CD4-positive, alpha-beta T cell (primary cell): ENCODE measurements at regions not wholly inside any gene's neighbourhood (a gene's known extent, or its start where the extent isn't known, plus 50 kb on each side); places are given as distances from the start of the nearest gene placed in this dataset.

ENCODE experiments used
- ATAC-seq: fragments of 200-7000 bp; cut with Tn5 transposase; one replicate; pipeline ENCODE4 v1.10.0; 2022; ENCODE audit warnings: mild to moderate bottlenecking; ENCODE audit not compliant: poor library complexity
- CTCF ChIA-PET: fragments of 350-600 bp; sonication (Branson Sonifier 250); formaldehyde crosslinking; loops from one replicate; lab custom pipeline; 2021; ENCODE audit warnings: antibody characterized with exemption, inconsistent platforms; lab: Charles Lee
- POLR2A ChIA-PET: fragments of 350-600 bp; sonication (Branson Sonifier 250); formaldehyde crosslinking; loops from one replicate; lab custom pipeline; 2021; ENCODE audit warnings: antibody characterized with exemption, inconsistent platforms; lab: Charles Lee
- DNase-seq, 14 experiments: peaks; one replicate each; pipeline ENCODE4 v3.0.0-alpha.2; 2013 to 2020; ENCODE audit warnings: mixed read lengths in 2 of 14
- H3K27ac ChIP-seq, 2 donors: one replicate each; pipeline versions ENCODE4 v1.5.1 to v1.7.0; 2013; ENCODE audit warnings: low read length in 2 of 2, low read depth in 1 of 2, mild to moderate bottlenecking in 1 of 2
- H3K27me3 ChIP-seq, 2 experiments: 1 replicate in 1 of 2; 2 replicates in 1 of 2; pipeline versions ENCODE4 v1.6.1 to v1.7.0; 2013; ENCODE audit warnings: low read length in 2 of 2, control low read depth in 1 of 2, mild to moderate bottlenecking in 1 of 2, moderate library complexity in 1 of 2; ENCODE audit not compliant: insufficient read depth in 2 of 2, control insufficient read depth in 1 of 2
- H3K36me3 ChIP-seq: one replicate; pipeline ENCODE4 v1.6.1; 2013; ENCODE audit warnings: low read length, control low read depth; ENCODE audit not compliant: insufficient read depth
- H3K4me1 ChIP-seq: one replicate; pipeline ENCODE4 v1.6.1; 2013; ENCODE audit warnings: low read length, control low read depth; ENCODE audit not compliant: insufficient read depth
- H3K4me3 ChIP-seq: one replicate; pipeline ENCODE4 v1.5.1; 2013; ENCODE audit warnings: mild to moderate bottlenecking, low read length, moderate library complexity
- H3K9me3 ChIP-seq, 2 experiments: 1 replicate in 1 of 2; 2 replicates in 1 of 2; pipeline versions ENCODE4 v1.6.1 to v1.7.0; 2013; ENCODE audit warnings: low read length in 2 of 2, mild to moderate bottlenecking in 2 of 2, control low read depth in 1 of 2, moderate library complexity in 1 of 2; ENCODE audit not compliant: control insufficient read depth in 1 of 2, insufficient read depth in 1 of 2
- H3K27ac Mint-ChIP-seq: one replicate; pipeline ENCODE4 v1.8.0; 2020; ENCODE audit warnings: mixed read lengths
- H3K27me3 Mint-ChIP-seq: one replicate; pipeline ENCODE4 v1.8.0; 2021; ENCODE audit warnings: mixed read lengths
- H3K36me3 Mint-ChIP-seq: one replicate; pipeline ENCODE4 v1.8.0; 2021; ENCODE audit warnings: low read depth, mixed read lengths
- H3K4me1 Mint-ChIP-seq: one replicate; pipeline ENCODE4 v1.8.0; 2021; ENCODE audit warnings: low read depth, mixed read lengths
- H3K4me3 Mint-ChIP-seq: one replicate; pipeline ENCODE4 v1.8.0; 2020; ENCODE audit warnings: mild to moderate bottlenecking, mixed read lengths
- H3K9me3 Mint-ChIP-seq: one replicate; pipeline ENCODE4 v1.8.0; 2020; ENCODE audit warnings: mixed read lengths
- CTCF ChIP-seq: fragments of 200-600 bp; IDR thresholded peaks from one replicate; pipeline ENCODE4 v1.8.0; 2022; ENCODE audit warnings: antibody characterized with exemption, mild to moderate bottlenecking
- intact Hi-C, 2 experiments: fragments of 100-400 bp; cut with DNase I in 1 of 2; cut with micrococcal nuclease in 1 of 2; formaldehyde crosslinking; loops; one replicate each; pipeline versions ENCODE4 v1.15.1 to v1.9.0; 2023 to 2025; cut with DNase I, micrococcal nuclease

- Mint-ChIP-seq H3K4me1 (no peaks in the 10 kb centered on the region), H3K27ac (no peak overlapping the region), H3K36me3 (no peaks in the 10 kb centered on the region), H3K27me3 (no peaks in the 10 kb centered on the region), H3K9me3 (peaks cover 17% of the 10 kb centered on the region), H3K4me3 (no peak overlapping the region)
- H3K27me3 ChIP-seq: no peaks in the 10 kb centered on the region
- DNase-seq (no peak), ATAC-seq (no peak)
- ChIA-PET CTCF (no interaction called here), POLR2A (no interaction called here)
- intact Hi-C loops: no loop called here
- TF ChIP-seq CTCF: no peak
- no peak overlapping the region for H3K27ac ChIP-seq
- H3K36me3 ChIP-seq: no peaks in the 10 kb centered on the region
- no peaks in the 10 kb centered on the region for H3K4me1 ChIP-seq
- H3K9me3 ChIP-seq: peaks cover 3 to 5% of the 10 kb centered on the region in 2 experiments
- no peak overlapping the region for H3K4me3 ChIP-seq
Measured at GRCh38 chr7:53470336-53470970, 435.0 kb downstream of the POM121L12 start.

DNA sequence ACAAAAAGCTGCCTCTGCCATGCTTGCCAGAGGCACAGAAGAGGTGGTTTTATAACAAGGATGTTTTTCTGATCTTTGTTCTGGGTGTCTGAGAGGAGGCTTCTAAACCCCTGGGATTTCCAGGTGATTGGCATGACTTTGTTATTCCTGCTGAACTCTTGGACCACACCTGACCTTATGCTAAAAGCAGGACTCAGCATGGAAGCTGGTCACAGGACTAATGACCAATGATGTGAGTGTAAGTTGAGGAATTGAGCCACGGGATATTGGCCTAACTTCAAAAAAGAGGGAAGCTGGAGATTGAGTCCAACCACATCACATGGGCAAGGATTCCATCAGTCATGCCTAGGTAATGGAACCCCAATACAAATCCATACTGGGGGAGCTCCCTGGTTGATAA is 437.9 kb downstream of the POM121L12 start:
- intact Hi-C loops: no loop called here
- POLR2A ChIA-PET: no interaction called here
- no peaks in the 10 kb centered on the region for H3K27me3 Mint-ChIP-seq

DNA sequence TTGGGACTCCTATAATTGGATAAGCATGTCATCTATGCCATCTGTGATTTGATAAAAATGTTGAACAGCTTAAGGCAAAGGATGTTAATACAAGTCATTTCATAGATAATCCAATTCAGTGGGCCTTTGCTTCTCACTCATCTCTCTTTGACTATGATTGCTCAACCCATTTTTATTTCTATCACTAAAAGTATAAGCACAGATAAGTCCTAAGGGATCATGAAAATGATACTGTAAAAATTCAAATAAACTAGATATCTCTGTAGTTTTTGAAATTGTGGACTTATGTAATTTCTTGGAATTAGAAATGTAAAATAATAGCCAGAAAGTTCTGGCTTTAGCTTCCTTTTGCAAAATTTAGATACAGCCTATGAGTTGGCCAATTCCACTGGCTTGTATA is 440.3 kb downstream of the POM121L12 start:
- no peaks in the 10 kb centered on the region for H3K4me1 ChIP-seq
- ATAC-seq (no peak), DNase-seq (no peak)
- Mint-ChIP-seq H3K9me3 (peaks cover 17% of the 10 kb centered on the region), H3K36me3 (no peaks in the 10 kb centered on the region), H3K4me3 (no peak overlapping the region), H3K4me1 (no peaks in the 10 kb centered on the region), H3K27me3 (no peaks in the 10 kb centered on the region), H3K27ac (no peak overlapping the region)
- no peak overlapping the region for H3K27ac ChIP-seq
- H3K36me3 ChIP-seq: no peaks in the 10 kb centered on the region
- peaks cover 0 to 3% of the 10 kb centered on the region in 2 experiments for H3K9me3 ChIP-seq
- ChIA-PET CTCF (no interaction called here), POLR2A (no interaction called here)
- H3K4me3 ChIP-seq: no peak overlapping the region
- H3K27me3 ChIP-seq: no peaks in the 10 kb centered on the region
- intact Hi-C loops: no loop called here
- no peak for TF ChIP-seq CTCF

More for the DNA sequence above, 437.9 kb downstream of the POM121L12 start:
- Histone ChIP-seq H3K9me3 (peaks cover 2 to 3% of the 10 kb centered on the region in 2 experiments), H3K27me3 (no peaks in the 10 kb centered on the region), H3K4me1 (no peaks in the 10 kb centered on the region), H3K27ac (no peak overlapping the region), H3K36me3 (no peaks in the 10 kb centered on the region), H3K4me3 (no peak overlapping the region)
- H3K36me3 Mint-ChIP-seq: no peaks in the 10 kb centered on the region
- no peak for ATAC-seq
- peaks cover 15% of the 10 kb centered on the region for H3K9me3 Mint-ChIP-seq
- H3K4me1 Mint-ChIP-seq: no peaks in the 10 kb centered on the region
- DNase-seq: no peak
- TF ChIP-seq CTCF: no peak
- CTCF ChIA-PET: no interaction called here
- no peak overlapping the region for H3K4me3 Mint-ChIP-seq
- no peak overlapping the region for H3K27ac Mint-ChIP-seq
